Mucosa of descending colon (tissue), 3 donors: ENCODE measurements at regions not wholly inside any gene's neighbourhood (a gene's known extent, or its start where the extent isn't known, plus 50 kb on each side); places are given as distances from the start of the nearest gene placed in this dataset.

Experiments
- ATAC-seq: fragments of 200-7000 bp; cut with Tn5 transposase; one replicate; pipeline ENCODE4 v1.9.1; 2020; ENCODE audit warnings: mild to moderate bottlenecking, moderate library complexity
- DNase-seq, 3 donors: peaks; one replicate each; pipeline ENCODE4 v3.0.0-alpha.2; 2020
- H3K36me3 ChIP-seq: fragments of 200-600 bp; one replicate; pipeline ENCODE4 v1.8.0; 2021; ENCODE audit warnings: low read depth, mild to moderate bottlenecking
- H3K4me1 ChIP-seq: fragments of 200-600 bp; one replicate; pipeline ENCODE4 v1.8.0; 2021; ENCODE audit warnings: low read depth, mild to moderate bottlenecking
- H3K4me3 ChIP-seq: fragments of 200-600 bp; one replicate; pipeline ENCODE4 v1.8.0; 2021; ENCODE audit warnings: mild to moderate bottlenecking
- H3K9me3 ChIP-seq: fragments of 200-600 bp; one replicate; pipeline ENCODE4 v1.8.0; 2021; ENCODE audit warnings: mild to moderate bottlenecking
- intact Hi-C, 2 donors: fragments of 100-400 bp; cut with DNase I in 1 of 2; cut with micrococcal nuclease in 1 of 2; formaldehyde crosslinking; loops; one replicate each; pipeline versions ENCODE4 v1.11.0 to v1.11.1; 2022; cut with DNase I, micrococcal nuclease
- TF ChIP-seq, protein P1 (sequence below): fragments of 200-600 bp; IDR thresholded peaks from one replicate; pipeline ENCODE4 v1.8.0; 2022; ENCODE audit warnings: antibody characterized with exemption, mild to moderate bottlenecking
- donor health status: DM: no; HTN: no; CAD: no; lungs with moderate emphysema.
- donor health status: DM: no; HTN: no; CAD: no.
- donor health status: DM: no; HTN: yes; CAD: no.

DNA sequence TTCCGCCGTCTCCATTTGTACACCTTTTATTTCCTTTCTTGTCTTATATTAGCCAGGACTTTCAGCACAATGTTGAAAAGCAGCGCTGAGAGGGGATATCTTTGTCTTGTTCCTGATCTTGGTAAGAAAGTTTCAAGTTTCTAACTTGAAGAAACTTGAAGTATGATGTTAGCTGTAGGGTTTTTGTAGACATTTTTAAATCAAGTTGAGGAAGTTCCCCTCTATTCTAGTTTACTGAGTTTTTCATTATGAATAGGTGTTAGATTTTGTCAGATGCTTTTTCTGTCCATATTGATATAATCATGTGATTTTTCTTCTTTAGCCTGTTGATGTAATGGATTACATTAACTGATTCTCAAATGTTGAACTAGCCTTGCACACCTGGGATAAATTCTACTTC, 425.7 kb downstream of the PIK3R1 start:
- no peak for ATAC-seq
- no peak overlapping the region for H3K4me3 ChIP-seq
- no peaks in the 10 kb centered on the region for H3K36me3 ChIP-seq
- H3K9me3 ChIP-seq, result no peaks in the 10 kb centered on the region
- no peaks in the 10 kb centered on the region for H3K4me1 ChIP-seq
- DNase-seq, result no peak
- TF ChIP-seq, protein P1, sequence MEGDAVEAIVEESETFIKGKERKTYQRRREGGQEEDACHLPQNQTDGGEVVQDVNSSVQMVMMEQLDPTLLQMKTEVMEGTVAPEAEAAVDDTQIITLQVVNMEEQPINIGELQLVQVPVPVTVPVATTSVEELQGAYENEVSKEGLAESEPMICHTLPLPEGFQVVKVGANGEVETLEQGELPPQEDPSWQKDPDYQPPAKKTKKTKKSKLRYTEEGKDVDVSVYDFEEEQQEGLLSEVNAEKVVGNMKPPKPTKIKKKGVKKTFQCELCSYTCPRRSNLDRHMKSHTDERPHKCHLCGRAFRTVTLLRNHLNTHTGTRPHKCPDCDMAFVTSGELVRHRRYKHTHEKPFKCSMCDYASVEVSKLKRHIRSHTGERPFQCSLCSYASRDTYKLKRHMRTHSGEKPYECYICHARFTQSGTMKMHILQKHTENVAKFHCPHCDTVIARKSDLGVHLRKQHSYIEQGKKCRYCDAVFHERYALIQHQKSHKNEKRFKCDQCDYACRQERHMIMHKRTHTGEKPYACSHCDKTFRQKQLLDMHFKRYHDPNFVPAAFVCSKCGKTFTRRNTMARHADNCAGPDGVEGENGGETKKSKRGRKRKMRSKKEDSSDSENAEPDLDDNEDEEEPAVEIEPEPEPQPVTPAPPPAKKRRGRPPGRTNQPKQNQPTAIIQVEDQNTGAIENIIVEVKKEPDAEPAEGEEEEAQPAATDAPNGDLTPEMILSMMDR, result no peak
- intact Hi-C loops, result no loop called here

DNA sequence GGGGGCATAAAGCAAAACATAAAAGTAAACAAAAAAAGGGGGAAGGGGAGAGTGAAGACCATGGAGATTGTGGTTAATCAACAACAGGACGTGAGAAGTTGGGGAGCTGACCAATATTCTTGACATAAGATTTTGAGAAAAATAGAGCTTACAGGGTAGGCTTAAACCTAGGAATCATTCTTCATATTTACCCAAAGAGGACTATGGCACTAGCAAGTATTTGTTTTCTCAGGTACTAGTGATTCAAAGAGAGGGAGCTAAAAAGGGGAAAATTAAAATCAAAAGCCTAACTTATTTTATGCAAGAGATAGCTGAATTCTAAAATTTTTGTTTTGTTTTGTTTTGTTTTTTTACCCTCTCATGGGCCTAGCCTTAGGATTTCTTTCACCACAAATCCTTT, 427.5 kb downstream of the PIK3R1 start:
- H3K36me3 ChIP-seq, result no peaks in the 10 kb centered on the region
- no peaks in the 10 kb centered on the region for H3K9me3 ChIP-seq
- DNase-seq, result no peak
- H3K4me3 ChIP-seq, result no peak overlapping the region
- no peaks in the 10 kb centered on the region for H3K4me1 ChIP-seq
- TF ChIP-seq, protein P1, result no peak
- intact Hi-C loops, result no loop called here
- no peak for ATAC-seq

DNA sequence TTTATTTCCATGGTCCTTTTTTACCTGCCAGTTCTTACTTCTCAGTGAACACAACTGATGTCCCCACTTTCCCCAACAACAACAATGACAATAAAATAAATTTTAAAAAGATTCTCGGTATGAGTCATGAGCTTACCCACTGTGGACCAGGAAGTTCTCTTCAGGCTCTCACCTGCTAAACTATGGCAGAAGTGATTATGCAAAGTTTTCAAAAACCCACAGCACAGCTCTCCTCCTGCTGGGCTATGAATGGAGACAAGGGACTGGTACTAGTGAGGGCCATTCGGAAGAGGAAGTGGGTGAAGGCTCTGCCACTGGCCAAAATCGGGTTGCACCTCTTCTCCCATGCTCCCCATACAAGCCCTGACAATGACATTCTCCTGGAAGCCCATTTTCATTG, 429.4 kb downstream of the PIK3R1 start:
- intact Hi-C loops, result no loop called here
- TF ChIP-seq, protein P1, result no peak
- ATAC-seq (peak; percentile 71), DNase-seq (no peak)
- Histone ChIP-seq H3K9me3 (no peaks in the 10 kb centered on the region), H3K4me1 (no peaks in the 10 kb centered on the region), H3K4me3 (no peak overlapping the region), H3K36me3 (no peaks in the 10 kb centered on the region)

- TF ChIP-seq, protein P1, result no peak
- Histone ChIP-seq H3K36me3 (no peaks in the 10 kb centered on the region), H3K9me3 (no peaks in the 10 kb centered on the region), H3K4me3 (no peak overlapping the region), H3K4me1 (no peaks in the 10 kb centered on the region)
- DNase-seq (no peak), ATAC-seq (peak; percentile 41)
- intact Hi-C loops, result no loop called here
These were observed 430.6 kb downstream of the PIK3R1 start for GRCh38 chr5:68646144-68646543.

- TF ChIP-seq, protein P1, result no peak
- DNase-seq, result no peak
- Histone ChIP-seq H3K9me3 (no peaks in the 10 kb centered on the region), H3K36me3 (no peaks in the 10 kb centered on the region), H3K4me1 (no peaks in the 10 kb centered on the region), H3K4me3 (no peak overlapping the region)
- intact Hi-C loops, result no loop called here
- no peak for ATAC-seq
These were observed 432.2 kb downstream of the PIK3R1 start for GRCh38 chr5:68647743-68648142.
